MCF 10A (cell line): ENCODE measurements at regions not wholly inside any gene's neighbourhood (a gene's known extent, or its start where the extent isn't known, plus 50 kb on each side); places are given as distances from the start of the nearest gene placed in this dataset.

Experiments
- BruUV-seq: library from RNA; stranded (reverse); fragments of 400-500 nt; replicated peaks from 2 replicates; lab custom pipeline; 2021; lab: Mats Ljungman, UMichigan
- CTCF ChIA-PET: fragments of 300-600 bp; sonication (Branson Sonifier 250); formaldehyde crosslinking; extraction: SDS; loops from one replicate; lab custom pipeline; 2021; ENCODE audit warnings: antibody characterized with exemption, inconsistent platforms; lab: Yijun Ruan, JAX
- POLR2A ChIA-PET: fragments of 300-600, 350-650 bp; sonication (Branson Sonifier 250); formaldehyde crosslinking; extraction: SDS; loops from one replicate; lab custom pipeline; 2020; ENCODE audit warnings: antibody characterized with exemption, inconsistent platforms; lab: Yijun Ruan, JAX
- DNase-seq: peaks from one replicate; pipeline ENCODE4 v3.0.0-alpha.2; 2018; ENCODE audit not compliant: unreplicated experiment
- H3K27ac Mint-ChIP-seq: one replicate; pipeline ENCODE4 v1.8.0; 2022; ENCODE audit warnings: mild to moderate bottlenecking, low read depth, mixed read lengths; ENCODE audit not compliant: unreplicated experiment
- H3K27me3 Mint-ChIP-seq: one replicate; pipeline ENCODE4 v1.8.0; 2022; ENCODE audit warnings: mixed read lengths; ENCODE audit not compliant: insufficient read depth, unreplicated experiment
- H3K36me3 Mint-ChIP-seq: one replicate; pipeline ENCODE4 v1.8.0; 2022; ENCODE audit warnings: mild to moderate bottlenecking, moderate library complexity, mixed read lengths; ENCODE audit not compliant: insufficient read depth, unreplicated experiment
- H3K4me1 Mint-ChIP-seq: one replicate; pipeline ENCODE4 v1.8.0; 2022; ENCODE audit warnings: mixed read lengths; ENCODE audit not compliant: insufficient read depth, unreplicated experiment
- H3K4me3 Mint-ChIP-seq: one replicate; pipeline ENCODE4 v1.8.0; 2022; ENCODE audit warnings: mild to moderate bottlenecking, moderate library complexity, mixed read lengths; ENCODE audit not compliant: unreplicated experiment
- H3K9me3 Mint-ChIP-seq: one replicate; pipeline ENCODE4 v1.8.0; 2022; ENCODE audit warnings: mixed read lengths; ENCODE audit not compliant: unreplicated experiment
- intact Hi-C: fragments of 100-400 bp; cut with micrococcal nuclease; formaldehyde crosslinking; loops from 2 replicates; pipeline ENCODE4 v1.14.1; 2022
- TF ChIP-seq, protein P1 (sequence below): fragments of 200-600 bp; IDR thresholded peaks from one replicate; pipeline ENCODE4 v1.8.0; 2022; ENCODE audit warnings: antibody characterized with exemption, mild to moderate bottlenecking; ENCODE audit not compliant: unreplicated experiment

- no peaks in the 10 kb centered on the region for H3K36me3 Mint-ChIP-seq
- H3K9me3 Mint-ChIP-seq = no peaks in the 10 kb centered on the region
- TF ChIP-seq, protein P1, sequence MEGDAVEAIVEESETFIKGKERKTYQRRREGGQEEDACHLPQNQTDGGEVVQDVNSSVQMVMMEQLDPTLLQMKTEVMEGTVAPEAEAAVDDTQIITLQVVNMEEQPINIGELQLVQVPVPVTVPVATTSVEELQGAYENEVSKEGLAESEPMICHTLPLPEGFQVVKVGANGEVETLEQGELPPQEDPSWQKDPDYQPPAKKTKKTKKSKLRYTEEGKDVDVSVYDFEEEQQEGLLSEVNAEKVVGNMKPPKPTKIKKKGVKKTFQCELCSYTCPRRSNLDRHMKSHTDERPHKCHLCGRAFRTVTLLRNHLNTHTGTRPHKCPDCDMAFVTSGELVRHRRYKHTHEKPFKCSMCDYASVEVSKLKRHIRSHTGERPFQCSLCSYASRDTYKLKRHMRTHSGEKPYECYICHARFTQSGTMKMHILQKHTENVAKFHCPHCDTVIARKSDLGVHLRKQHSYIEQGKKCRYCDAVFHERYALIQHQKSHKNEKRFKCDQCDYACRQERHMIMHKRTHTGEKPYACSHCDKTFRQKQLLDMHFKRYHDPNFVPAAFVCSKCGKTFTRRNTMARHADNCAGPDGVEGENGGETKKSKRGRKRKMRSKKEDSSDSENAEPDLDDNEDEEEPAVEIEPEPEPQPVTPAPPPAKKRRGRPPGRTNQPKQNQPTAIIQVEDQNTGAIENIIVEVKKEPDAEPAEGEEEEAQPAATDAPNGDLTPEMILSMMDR = peak; percentile 68
- ChIA-PET CTCF (interaction anchor here (0.6 to 2.4 kb wide), 17 partner anchors 15 to 244 kb away, joined by 3 to 16 read pairs (median 4); no protein-coding TSS in a partner anchor), POLR2A (interaction anchor here (0.6 to 5.6 kb wide), 17 partner anchors 9 to 240 kb away, joined by 3 to 37 read pairs (median 4); partner anchors contain the start of gene ARL4C)
- DNase-seq = peak; percentile 97
- H3K27ac Mint-ChIP-seq = peak overlapping the region; percentile 50
- BruUV-seq = no TSS peak
- no peak overlapping the region for H3K4me3 Mint-ChIP-seq
- H3K27me3 Mint-ChIP-seq = no peaks in the 10 kb centered on the region
- H3K4me1 Mint-ChIP-seq = peaks cover 29% of the 10 kb centered on the region
- intact Hi-C loops = loop anchor here (1.0 kb wide), 5 partner anchors 31 to 282 kb away; no protein-coding TSS in a partner anchor
These were observed 207.5 kb downstream of the SPP2 start for GRCh38 chr2:234257859-234258561.

GRCh38 chr2:234256516-234256915, 206.0 kb downstream of the SPP2 start:
- intact Hi-C loops = no loop called here
- TF ChIP-seq, protein P1 = no peak
- Mint-ChIP-seq H3K4me1 (peaks cover 33% of the 10 kb centered on the region), H3K27me3 (no peaks in the 10 kb centered on the region), H3K4me3 (no peak overlapping the region), H3K36me3 (no peaks in the 10 kb centered on the region), H3K27ac (no peak overlapping the region), H3K9me3 (no peaks in the 10 kb centered on the region)
- POLR2A ChIA-PET = interaction anchor here (1.1 to 5.6 kb wide), 2 partner anchors 14 to 238 kb away, joined by 3 to 37 read pairs; no protein-coding TSS in a partner anchor
- no peak for DNase-seq
- CTCF ChIA-PET = interaction anchor here (0.9 to 1.8 kb wide), 5 partner anchors 14 to 400 kb away, joined by 3 to 4 read pairs (median 3); no protein-coding TSS in a partner anchor
- no TSS peak for BruUV-seq

GRCh38 chr2:234254783-234255521, 204.4 kb downstream of the SPP2 start:
- Mint-ChIP-seq H3K36me3 (no peaks in the 10 kb centered on the region), H3K27ac (peak overlapping the region; percentile 57), H3K9me3 (no peaks in the 10 kb centered on the region), H3K4me1 (peaks cover 46% of the 10 kb centered on the region), H3K4me3 (no peak overlapping the region), H3K27me3 (no peaks in the 10 kb centered on the region)
- CTCF ChIA-PET = interaction anchor here (0.7 to 1.8 kb wide), 2 partner anchors 10 to 398 kb away, joined by 3 read pairs; no protein-coding TSS in a partner anchor
- no TSS peak for BruUV-seq
- POLR2A ChIA-PET = interaction anchor here (0.7 to 5.6 kb wide), 6 partner anchors 9 to 242 kb away, joined by 3 to 37 read pairs (median 6); partner anchors contain the start of gene ARL4C
- TF ChIP-seq, protein P1 = no peak
- intact Hi-C loops = no loop called here
- peak; percentile 58 for DNase-seq
